ENCODE measurements at regions not wholly inside any gene's neighbourhood (a gene's known extent, or its start where the extent isn't known, plus 50 kb on each side); places are given as distances from the start of the nearest gene placed in this dataset.

DNA sequence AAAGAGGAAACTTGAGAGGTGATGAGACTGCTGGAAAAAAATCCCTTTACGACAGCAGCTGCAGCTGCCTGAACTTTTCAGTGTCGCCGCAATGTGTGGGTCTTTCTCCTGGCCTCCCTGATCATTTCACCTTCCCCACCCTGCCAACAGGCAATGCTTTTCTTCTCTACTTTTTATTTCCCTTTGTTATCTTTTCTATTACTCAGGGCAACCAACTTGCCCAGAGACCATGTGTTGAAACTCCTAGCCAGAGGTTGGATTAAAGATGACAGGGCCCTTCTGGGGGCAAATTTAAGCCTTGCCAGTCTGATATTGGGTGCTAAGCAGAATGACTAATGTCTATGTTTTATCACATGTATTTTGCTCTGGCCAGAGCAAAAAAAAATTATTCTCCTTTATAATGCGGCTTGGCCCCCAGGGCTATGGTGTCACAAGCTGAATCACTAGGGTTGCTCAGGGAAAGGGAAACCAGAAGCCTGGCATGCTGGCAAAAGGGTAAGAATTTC is 51.5 kb upstream of the CFAP20DC start:
- DNase-seq (ENCODE audit: low spot score) (no peak), FAIRE-seq (no peak)

All from urothelium cell line (cell line).